GM04504 (cell line): ENCODE measurements at regions not wholly inside any gene's neighbourhood (a gene's known extent, or its start where the extent isn't known, plus 50 kb on each side); places are given as distances from the start of the nearest gene placed in this dataset.

Experiments
- DNase-seq: peaks from one replicate; pipeline ENCODE4 v3.0.0-alpha.2; 2012; ENCODE audit warnings: low read depth

DNA sequence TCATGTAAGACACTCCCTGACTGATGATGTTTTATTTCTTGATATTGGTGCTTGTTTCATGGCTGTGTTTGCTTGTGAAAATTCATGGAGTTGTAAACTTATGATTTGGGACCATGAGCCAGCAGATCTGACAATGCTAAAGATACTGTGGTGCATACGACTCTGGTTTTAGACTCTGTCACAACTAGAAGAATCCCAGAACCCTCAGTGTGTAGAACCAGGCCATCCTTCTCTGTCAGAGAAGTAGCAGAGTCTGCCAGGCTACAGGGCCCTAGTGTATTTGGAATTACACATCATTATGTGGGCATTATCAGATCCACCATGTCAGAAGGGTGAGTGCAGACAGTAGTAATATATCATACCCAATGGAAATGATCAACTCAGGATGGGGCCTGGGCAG is 209.8 kb upstream of the POU2AF2 start:
- no peak for DNase-seq

DNA sequence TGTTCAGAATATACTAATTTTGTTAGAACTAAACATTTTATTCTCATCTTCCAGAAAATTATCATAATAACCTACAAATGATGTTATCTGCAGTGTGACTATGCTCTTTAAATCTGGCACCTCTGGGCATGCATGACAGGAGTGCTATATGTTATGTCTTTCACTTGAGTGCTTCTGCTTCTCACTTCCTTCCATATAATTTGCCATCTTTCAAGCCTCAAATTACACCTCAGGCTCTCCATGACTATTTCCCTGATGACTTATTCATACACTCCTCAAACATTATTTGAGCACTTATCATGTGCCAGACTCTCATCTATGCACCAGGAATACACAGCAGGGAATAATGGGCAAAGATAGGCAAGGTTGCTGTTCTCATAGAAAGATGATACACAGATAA is 219.3 kb upstream of the POU2AF2 start:
- DNase-seq = no peak

DNA sequence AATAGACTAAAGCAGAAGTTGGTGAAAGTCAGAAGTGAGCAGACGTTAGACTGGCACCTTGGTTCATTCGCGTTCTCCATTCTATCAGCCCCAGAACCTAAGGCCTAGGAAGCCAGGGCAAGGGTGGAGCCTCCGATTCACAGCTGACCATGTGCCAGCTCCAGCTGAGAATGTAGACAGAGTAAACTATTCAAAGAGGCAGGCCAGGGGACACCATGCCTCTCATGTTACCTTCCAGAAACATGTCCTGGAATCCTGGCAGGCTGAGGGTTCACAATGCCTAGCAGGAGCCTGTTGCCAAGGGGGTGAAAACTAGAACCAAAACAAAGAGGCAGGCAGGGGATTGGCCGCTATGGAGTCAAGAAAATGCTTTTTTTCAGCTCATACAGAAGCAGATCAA is 224.4 kb upstream of the POU2AF2 start:
- no peak for DNase-seq

DNA sequence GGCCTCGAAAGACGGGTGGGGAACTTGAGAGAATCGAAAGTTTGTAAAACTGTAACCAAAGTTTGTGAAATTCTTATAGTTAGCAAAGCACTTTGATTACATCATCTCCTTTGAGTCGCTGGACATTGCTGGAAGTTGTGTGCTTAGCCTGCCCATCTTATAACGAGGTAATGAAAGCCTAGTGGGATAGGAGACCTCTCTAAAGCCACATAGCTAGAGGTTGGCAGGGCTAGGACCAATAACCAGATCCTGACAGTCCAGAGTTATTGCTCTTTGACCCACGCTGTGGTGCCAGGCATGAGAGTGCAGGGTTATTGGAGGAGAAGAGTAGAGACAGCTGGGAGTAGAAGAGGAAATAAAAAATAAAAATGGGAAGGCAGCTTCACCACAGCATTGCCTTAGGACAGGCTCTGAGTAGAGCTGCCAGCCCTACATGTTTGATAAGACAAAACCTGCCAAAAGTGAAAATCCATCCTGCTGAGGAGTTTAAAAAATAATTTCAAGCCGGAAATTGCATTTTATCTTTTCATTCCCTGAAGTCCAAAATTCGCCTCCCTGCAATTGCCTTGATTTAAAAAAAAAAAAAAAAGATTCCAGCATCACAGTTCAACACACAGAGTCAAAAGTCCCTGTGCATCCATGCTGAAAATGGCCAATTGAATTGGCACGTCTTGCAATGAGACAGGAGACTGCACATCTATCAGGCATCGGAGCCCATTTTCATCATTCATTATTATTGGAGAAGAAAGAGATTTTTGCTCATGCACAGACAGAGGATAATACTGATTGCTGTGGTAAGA is 225.5 kb upstream of the POU2AF2 start:
- no peak for DNase-seq

DNA sequence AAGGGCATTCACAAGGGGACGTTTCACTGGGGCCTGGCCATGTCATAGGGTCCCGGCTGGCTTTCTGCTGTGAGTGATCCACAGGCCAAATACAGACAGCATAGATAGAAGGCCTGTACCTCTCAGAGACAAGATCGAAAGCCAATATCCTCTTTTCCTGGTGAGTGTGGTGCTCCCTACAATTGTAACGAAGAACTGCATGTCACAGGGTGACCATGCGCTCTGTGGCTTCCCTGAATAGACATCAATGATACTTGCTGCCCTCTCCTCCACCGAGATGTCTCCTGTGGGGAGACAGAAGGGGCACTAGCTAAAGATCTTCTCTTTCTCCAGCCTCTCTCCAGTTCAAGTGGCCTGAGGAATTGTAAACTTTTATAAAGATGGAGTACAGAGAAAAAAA is 226.1 kb upstream of the POU2AF2 start:
- DNase-seq = no peak

DNA sequence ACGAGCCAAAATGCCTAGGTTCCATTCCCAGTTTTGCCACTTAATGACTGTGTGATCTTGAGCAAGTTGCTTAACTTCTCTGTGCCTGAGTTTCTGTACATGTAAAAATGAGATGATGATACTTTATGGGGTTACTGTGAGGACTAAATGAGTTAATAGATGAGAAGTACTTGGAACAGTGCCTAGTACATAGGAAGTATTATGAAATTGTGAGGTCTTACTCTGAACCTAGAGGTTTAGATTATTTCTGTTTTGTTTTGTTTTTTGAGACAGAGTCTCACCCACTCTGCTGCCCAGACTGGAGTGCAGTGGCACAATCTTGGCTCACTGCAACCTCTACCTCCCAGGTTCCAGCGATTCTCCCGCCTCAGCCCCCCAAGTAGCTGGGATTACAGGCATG is 227.0 kb upstream of the POU2AF2 start:
- no peak for DNase-seq

DNA sequence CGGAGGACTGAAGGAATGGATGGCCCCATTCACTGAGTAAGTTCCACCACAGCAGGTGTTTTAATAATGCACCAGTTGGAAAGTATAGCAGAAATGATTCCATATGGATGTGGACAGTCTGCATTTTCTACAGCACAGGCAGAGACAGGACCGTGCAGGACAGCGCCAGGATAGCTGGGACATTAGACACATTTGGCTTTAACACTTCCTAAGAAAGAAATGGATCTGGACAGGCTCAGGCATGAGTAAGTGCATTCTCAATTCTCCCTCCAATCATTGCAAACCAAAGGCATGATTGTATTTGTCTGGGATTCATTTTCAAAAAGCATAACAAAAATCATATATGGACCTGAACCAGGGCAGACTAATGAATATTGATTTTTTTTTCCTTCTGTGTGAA is 233.0 kb upstream of the POU2AF2 start:
- DNase-seq = no peak

DNA sequence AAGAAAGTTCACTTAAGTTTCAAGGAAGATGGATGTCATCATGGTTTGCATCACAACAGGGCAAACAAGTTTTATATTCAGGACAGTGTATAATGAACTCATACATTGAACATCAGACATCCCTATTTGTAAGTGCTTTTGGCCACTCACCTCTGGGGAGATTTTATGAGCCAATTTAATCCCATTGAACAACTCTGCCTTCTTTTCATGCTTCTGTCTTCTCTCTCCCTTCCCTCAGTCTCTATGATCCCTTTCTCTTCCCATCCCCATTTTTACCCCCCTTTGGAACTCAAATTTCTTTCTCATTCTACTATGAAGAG is 234.3 kb upstream of the POU2AF2 start:
- DNase-seq = no peak

DNA sequence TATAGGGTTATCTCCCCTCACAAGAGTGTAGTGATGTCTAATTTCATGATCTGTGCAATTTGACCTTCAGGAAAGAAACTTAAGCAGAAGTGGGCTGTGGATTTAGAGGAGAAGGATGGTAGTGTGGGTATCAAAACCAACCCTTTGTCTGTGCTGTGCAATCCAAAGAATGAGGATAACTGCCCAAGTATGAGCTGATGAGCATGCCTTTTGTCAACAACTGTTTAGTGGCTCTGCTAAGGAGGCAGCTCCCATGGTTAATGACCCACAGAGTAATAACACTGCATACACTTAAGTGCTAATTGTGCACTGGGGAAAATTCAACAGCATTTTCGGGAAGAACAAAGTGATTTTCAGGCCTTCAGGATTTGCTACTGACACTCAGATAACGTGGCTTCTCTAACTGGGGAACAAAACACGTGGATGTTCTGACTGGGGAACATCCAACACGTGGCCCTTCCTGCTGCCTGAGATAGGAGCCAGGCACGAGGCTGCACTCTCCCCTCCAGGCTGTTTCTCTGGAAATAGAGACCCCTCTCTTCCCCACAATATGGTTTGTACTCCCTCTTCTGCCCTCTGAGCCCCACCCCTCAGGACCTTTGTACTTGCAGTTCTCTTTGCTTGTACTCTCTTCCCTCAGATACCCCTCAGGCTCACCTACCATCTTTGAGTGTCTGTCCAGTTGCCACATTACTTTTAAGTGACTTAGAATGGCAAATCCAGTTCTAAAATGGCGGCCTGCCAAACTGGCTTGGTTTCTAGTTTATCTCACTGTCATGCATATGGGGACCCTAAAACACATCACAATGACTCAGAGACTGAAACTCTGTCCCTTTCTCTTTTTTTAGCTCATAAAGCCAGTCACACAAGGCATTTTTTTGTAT is 234.9 kb upstream of the POU2AF2 start:
- no peak for DNase-seq

DNA sequence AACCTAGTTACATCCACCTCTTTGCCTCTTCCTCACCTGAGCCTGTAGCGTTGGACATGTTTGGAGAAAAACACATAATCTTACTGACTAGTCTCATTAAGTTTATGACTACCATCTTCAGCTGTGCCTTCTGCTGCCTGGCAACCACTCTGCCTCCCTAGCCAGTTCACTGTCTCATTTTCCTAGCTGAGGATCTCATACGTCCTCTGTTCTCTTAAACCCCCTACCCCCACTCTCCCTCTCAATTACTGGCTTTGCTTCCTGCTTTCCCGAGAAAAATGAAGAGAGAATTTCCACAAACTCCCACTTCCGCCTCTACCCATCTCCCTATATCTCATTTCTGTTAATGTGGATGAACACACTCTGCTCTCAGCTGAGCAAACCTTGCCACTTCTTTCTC is 239.3 kb upstream of the POU2AF2 start:
- DNase-seq = no peak

DNA sequence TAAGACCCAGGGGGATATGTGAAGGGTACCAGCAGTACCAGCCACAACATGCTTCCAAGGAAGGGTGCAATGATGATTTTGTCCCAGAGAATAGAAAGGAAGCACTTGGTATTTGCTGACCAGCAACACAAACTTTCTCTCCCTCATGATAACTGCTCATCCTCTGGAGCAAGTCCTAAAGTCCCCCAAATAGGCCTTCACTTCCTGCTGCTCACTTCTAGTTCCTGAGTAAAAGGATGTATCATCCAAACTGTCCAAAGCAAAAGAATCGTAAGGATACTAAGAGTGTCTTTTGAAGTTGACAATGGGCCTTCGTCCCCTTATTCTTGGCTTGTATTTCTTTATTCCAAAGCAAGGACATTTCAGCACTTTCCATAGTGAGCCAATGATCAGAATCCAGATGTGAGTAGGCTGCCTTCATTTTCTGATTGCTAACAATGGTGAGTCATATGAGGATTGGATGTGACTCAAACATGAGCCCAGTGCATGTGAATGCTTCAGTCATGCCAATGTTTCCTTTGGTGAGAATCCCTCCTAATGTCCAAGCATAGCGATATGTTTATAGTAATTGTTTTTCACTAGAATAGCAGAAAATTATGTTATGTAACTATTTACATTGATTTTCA is 243.4 kb upstream of the POU2AF2 start:
- DNase-seq = peak; percentile 58

DNA sequence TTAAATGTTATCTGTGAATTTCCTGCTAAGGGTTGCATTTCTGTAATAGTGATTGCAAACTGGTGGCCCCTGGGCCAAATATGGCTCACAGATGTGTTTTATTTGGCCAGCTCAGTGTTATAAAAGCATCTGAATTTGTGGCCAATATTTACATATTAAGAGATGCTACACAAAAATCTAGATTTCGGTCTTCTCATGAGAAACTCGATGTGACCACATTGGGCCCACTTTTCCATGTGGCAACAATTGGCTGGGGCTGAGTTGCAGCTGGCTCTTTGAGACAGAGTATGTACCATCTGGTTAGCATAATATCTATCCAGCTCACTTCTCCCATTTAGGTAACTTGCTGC is 244.5 kb upstream of the POU2AF2 start:
- peak; percentile 15 for DNase-seq

DNA sequence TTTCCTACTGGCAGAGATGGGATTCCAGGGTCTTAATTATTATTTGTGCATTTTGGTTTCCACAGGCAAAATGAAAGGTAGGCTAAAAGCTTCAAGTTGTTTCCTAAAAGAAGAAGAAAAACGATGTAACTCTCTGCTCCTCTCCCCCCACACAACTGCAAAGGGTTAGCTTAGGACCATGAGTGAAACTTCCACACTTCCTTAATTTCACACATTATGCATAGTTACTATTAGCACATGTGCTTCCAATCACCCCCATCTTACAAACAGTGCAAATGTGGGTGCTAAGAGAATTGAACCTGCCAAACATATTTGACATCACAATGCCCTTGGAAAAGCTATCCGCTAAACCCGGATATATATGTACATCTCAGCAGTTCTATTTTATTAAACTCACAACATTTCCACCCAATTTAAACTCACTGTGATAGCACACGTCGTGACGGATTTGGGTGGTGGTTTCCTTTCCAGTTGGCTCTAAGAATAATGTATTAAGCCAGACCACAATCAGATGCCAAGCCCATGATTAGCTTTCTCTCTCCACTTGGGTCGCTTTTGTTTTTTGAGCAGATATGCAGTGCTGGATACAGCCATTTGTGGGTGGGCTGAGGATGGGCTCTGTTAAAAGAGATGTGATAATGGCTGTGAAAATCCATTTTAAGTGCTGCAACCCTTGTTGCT is 245.0 kb upstream of the POU2AF2 start:
- no peak for DNase-seq

DNA sequence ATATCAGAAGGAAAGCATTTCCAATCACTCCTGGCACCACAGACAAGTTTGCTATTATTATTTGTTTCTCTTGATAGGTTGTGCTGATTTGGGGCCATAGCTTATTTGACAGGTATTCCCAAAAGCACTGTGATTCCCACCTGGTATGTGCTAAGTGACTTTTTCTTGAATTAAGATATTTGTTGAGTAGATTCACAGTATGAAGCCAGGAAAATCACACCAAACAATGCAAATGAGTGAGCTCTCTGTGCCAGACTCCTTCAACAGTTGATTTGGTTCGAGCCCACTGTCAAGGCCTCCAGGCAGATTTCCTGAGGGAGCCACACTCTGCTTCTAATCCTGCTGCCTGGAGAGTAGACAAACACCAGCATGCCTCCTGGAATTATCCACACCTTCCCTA is 253.0 kb upstream of the POU2AF2 start:
- no peak for DNase-seq

DNA sequence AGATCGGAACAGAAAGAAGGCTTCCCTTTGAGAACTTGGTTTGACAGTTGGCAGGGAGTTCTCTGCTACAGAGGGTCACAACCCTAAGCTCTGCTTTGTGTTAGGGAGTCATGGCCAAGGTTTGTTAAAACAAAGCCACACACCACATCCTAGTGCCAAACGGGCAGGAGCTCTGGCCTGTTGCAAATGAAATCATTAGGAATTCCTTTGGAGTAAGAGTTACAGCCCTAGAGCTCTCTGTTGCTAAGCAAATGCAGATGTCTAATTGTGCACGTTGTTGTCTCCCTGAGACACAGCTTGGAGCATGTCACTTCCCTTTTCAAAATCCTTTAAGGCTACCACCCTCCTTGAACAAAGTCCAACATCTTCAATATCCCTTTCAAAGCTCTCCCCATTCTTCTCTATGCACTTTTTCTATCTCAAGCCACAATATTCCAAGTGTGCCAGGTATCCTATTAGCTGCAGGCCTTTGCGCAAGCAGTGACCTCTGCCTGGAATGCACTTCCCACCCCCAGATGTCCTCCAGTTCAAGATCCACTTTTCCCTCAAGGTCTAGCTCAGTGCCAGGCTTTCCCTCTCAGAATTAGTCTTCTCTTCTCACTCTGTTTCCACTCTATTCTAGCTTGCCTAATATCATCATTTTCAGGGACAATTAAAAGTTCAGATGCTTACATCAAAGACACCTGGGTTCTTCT is 253.7 kb upstream of the POU2AF2 start:
- no peak for DNase-seq

DNA sequence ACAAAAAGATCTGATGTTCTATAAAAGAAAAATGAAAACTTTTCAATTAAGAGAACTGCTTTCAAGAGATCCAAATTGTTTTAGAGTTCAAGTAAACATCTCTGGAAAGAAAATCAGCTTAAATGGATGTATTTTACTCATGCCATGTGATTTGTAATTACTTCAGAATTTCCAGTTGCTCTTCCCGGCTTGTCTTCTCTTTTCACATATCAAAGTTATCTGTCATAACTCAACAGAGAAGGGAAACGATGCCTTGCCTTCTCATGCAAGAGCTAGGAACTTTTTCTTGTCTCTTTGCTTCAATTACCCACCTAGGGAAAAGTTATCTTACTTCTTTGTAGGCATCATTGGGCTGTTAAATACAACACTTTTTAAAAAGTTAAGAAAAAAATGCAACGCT is 255.2 kb upstream of the POU2AF2 start:
- no peak for DNase-seq

DNA sequence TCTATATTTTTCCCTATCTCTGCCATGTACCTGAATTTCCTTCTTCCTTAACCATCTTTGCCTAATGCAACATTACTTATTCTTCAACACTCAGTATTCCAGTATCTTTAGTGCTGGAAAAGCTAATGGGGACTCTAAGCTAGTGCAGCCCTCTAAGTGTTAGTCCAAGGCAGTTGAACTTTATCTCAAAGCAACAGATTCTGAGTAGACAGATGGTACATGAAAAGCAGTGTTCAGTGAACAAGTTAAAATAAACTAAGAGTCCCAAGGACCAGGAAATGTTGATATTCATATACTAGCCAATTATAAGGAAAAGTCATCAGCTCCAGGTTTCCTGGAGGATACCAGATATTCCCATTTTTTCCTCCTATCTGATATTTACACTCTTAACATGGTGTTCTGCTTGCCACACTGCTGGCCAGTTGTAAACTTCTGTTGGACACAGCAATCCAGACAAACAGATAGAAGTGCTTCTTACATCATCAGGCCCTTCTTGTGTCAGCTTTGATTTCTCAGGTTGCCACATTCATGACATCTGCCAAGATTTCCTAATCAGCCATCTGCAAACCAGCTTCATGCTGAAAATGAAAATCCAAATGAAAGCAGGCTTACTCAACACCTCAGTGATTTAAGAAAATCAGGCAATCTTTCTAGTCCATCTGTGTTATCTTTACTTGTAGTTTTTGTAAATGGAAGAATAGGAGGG is 255.9 kb upstream of the POU2AF2 start:
- DNase-seq = no peak

DNA sequence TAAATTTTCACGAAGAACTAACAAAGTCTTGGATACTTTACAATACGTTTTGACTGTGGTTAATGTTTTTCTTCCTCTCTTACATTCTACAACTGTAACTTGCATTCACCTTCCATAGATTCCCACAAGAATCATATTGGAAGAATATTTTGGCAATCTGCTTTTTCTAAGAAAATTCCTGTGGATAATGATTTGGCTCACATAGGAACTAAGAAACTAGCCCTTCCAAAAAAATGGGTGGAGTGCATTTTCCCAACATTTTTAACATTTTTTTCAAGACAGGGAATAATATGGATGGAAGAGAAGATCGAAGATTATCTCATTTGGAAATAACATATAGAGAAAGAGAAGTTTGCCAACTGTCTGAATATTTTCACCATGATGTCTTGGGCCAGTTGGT is 256.9 kb upstream of the POU2AF2 start:
- DNase-seq = no peak

DNA sequence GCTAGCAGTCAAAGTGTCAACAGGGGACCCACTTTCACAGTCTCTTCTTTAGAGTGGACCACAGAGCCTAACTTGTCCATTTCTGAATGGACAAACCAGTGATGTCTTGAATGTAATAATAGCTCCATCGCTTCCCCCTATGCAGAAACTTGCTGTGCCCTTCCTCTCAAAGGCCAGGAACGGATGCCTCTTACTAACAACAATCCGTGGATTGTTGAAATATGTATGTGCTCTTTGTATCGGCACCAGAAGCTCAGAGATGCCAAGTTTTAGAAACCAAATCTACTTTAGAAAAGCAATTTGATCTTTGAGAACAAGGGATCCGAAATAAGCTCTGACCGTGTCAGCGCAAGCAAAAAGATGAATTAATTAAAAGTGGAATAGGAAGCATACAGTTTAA is 259.5 kb upstream of the POU2AF2 start:
- DNase-seq = no peak

DNA sequence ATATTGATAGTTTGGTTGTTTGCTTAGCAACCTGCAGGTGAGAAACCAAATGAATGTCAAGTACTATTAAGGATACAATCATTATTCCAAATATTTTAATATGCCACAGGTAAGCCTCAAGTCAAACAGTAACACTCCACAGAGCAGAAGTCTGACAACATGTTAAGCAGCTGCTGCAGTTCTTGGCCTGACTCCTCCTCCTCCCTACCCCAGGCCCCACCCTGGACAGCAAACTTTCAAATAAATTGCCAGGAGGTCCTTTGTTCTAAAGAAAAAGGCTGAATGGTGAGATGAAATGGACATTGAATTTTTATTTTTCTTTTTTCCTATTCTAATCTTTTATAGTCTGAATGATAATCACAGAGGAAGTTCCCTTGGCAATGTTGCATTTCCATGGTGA is 260.0 kb upstream of the POU2AF2 start:
- DNase-seq = no peak

DNA sequence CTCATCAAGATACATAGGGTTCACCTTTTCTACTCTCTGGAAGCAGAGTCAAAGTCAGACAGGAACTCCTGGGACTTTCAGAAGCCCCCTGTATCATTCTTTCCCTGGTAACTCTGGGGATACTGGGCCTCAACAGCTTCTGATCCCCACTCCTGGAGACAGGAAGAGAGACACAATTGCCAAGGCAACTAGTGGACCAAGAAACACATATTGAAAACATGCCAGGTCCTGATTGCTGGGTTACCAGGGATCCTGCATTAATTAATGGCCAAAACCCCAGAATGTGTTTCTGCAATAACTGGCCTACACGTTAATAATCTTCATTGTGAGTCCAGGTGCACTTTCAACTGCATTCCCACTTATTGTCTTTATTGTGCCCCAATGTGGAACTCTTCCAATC is 260.8 kb upstream of the POU2AF2 start:
- no peak for DNase-seq
